ENCODE measurements at regions not wholly inside any gene's neighbourhood (a gene's known extent, or its start where the extent isn't known, plus 50 kb on each side); places are given as distances from the start of the nearest gene placed in this dataset.

DNA sequence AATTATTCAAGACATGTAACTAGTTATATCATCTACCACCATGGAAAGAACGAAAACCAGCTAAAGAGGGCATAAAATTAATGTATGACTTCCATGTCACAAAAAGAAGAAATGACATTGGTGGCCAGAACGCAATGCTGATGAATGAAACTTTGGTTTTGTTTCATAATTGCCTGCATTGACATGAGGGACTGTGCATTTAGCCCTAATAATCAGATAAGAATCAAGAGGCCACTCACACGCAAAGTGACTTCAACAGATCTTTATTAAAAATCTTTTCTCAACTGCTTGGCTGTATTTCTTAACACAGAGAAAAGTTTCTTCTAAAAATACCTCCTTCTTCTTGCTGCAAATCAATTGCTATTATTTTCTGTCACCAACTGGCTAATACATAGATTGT lies 184.7 kb upstream of the RUNX1 start:
- TF ChIP-seq, protein P1, sequence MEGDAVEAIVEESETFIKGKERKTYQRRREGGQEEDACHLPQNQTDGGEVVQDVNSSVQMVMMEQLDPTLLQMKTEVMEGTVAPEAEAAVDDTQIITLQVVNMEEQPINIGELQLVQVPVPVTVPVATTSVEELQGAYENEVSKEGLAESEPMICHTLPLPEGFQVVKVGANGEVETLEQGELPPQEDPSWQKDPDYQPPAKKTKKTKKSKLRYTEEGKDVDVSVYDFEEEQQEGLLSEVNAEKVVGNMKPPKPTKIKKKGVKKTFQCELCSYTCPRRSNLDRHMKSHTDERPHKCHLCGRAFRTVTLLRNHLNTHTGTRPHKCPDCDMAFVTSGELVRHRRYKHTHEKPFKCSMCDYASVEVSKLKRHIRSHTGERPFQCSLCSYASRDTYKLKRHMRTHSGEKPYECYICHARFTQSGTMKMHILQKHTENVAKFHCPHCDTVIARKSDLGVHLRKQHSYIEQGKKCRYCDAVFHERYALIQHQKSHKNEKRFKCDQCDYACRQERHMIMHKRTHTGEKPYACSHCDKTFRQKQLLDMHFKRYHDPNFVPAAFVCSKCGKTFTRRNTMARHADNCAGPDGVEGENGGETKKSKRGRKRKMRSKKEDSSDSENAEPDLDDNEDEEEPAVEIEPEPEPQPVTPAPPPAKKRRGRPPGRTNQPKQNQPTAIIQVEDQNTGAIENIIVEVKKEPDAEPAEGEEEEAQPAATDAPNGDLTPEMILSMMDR (IDR thresholded peaks at IDR 0.05; ENCODE audit: insufficient read depth, low read length), result no peak
- TF ChIP-seq GABPA (IDR thresholded peaks at IDR 0.05; ENCODE audit: low read depth), result no peak

Data from HL-60 (cell line).